ENCODE measurements at regions not wholly inside any gene's neighbourhood (a gene's known extent, or its start where the extent isn't known, plus 50 kb on each side); places are given as distances from the start of the nearest gene placed in this dataset.

DNA sequence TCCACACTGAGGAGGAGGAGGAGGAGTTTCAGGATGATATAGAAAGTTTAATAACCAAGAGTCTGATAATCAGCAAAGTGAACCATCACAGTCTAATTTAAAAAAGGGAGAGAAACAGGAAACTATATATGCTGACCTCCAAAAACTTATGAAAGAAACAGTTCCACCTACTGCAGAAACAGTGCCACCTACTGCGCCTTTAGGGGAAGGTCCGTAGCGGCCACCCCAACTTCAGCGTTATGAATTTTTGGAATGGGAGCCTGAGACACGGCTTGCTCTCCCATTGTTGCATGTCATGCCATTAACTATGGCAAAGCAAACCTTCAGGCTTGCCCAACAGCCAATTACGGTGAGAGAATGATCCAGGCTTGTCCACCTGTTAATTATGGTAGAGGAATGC is 1719.2 kb upstream of the LRRTM1 start:
- ATAC-seq (peak; percentile 66), FAIRE-seq (no peak), DNase-seq (ENCODE audit: low read depth, low spot score) (no peak)
- Histone ChIP-seq H2AFZ (ENCODE audit: control insufficient read depth, low read depth, low read length) (no peak overlapping the region), H3K4me3 (no peak overlapping the region), H3K27me3 (replicated peaks in 1 of 2; ENCODE audit: control insufficient read depth in 2 of 2, insufficient read depth in 2 of 2, low read length in 1 of 2) (no peaks in the 10 kb centered on the region), H3K9ac (ENCODE audit: control insufficient read depth, insufficient read depth, low read length) (no peak overlapping the region), H3K36me3 (ENCODE audit: control insufficient read depth in 2 of 2, insufficient read depth in 2 of 2, low read length in 1 of 2) (no peaks in the 10 kb centered on the region), H3K9me3 (replicated peaks; ENCODE audit: control insufficient read depth, insufficient read depth, low read length) (no peaks in the 10 kb centered on the region), H3K27ac (ENCODE audit: control insufficient read depth, insufficient read depth) (no peak overlapping the region), H4K20me1 (ENCODE audit: control insufficient read depth, insufficient read depth) (no peaks in the 10 kb centered on the region), H3K79me2 (ENCODE audit: control insufficient read depth, insufficient read depth, low read length) (no peaks in the 10 kb centered on the region), H3K4me2 (ENCODE audit: control insufficient read depth, insufficient read depth) (no peak overlapping the region), H3K4me1 (ENCODE audit: control insufficient read depth, insufficient read depth, low read length) (no peaks in the 10 kb centered on the region)
- TF ChIP-seq, protein P1, sequence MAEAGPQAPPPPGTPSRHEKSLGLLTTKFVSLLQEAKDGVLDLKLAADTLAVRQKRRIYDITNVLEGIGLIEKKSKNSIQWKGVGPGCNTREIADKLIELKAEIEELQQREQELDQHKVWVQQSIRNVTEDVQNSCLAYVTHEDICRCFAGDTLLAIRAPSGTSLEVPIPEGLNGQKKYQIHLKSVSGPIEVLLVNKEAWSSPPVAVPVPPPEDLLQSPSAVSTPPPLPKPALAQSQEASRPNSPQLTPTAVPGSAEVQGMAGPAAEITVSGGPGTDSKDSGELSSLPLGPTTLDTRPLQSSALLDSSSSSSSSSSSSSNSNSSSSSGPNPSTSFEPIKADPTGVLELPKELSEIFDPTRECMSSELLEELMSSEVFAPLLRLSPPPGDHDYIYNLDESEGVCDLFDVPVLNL (IDR thresholded peaks at IDR 0.05; ENCODE audit: low read depth, low read length) = no peak
- TF ChIP-seq, protein P2, sequence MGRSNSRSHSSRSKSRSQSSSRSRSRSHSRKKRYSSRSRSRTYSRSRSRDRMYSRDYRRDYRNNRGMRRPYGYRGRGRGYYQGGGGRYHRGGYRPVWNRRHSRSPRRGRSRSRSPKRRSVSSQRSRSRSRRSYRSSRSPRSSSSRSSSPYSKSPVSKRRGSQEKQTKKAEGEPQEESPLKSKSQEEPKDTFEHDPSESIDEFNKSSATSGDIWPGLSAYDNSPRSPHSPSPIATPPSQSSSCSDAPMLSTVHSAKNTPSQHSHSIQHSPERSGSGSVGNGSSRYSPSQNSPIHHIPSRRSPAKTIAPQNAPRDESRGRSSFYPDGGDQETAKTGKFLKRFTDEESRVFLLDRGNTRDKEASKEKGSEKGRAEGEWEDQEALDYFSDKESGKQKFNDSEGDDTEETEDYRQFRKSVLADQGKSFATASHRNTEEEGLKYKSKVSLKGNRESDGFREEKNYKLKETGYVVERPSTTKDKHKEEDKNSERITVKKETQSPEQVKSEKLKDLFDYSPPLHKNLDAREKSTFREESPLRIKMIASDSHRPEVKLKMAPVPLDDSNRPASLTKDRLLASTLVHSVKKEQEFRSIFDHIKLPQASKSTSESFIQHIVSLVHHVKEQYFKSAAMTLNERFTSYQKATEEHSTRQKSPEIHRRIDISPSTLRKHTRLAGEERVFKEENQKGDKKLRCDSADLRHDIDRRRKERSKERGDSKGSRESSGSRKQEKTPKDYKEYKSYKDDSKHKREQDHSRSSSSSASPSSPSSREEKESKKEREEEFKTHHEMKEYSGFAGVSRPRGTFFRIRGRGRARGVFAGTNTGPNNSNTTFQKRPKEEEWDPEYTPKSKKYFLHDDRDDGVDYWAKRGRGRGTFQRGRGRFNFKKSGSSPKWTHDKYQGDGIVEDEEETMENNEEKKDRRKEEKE (IDR thresholded peaks at IDR 0.05) = no peak
- TF ChIP-seq SMC3 (IDR thresholded peaks at IDR 0.05; ENCODE audit: borderline replicate concordance, low read length) (peak; percentile 19; the same call in 1 of the 2 replicates), EGR1 (IDR thresholded peaks at IDR 0.05; ENCODE audit: borderline replicate concordance in 1 of 2, low read depth in 2 of 2, low read length in 2 of 2) (no peak), CBX3 (IDR thresholded peaks at IDR 0.05; ENCODE audit: borderline replicate concordance, low read depth) (no peak), TCF12 (IDR thresholded peaks at IDR 0.05; ENCODE audit: low read depth, low read length) (no peak), CREM (IDR thresholded peaks at IDR 0.05; ENCODE audit: low read depth) (no peak), HDGF (IDR thresholded peaks at IDR 0.05) (no peak)
- TF ChIP-seq, protein P3, sequence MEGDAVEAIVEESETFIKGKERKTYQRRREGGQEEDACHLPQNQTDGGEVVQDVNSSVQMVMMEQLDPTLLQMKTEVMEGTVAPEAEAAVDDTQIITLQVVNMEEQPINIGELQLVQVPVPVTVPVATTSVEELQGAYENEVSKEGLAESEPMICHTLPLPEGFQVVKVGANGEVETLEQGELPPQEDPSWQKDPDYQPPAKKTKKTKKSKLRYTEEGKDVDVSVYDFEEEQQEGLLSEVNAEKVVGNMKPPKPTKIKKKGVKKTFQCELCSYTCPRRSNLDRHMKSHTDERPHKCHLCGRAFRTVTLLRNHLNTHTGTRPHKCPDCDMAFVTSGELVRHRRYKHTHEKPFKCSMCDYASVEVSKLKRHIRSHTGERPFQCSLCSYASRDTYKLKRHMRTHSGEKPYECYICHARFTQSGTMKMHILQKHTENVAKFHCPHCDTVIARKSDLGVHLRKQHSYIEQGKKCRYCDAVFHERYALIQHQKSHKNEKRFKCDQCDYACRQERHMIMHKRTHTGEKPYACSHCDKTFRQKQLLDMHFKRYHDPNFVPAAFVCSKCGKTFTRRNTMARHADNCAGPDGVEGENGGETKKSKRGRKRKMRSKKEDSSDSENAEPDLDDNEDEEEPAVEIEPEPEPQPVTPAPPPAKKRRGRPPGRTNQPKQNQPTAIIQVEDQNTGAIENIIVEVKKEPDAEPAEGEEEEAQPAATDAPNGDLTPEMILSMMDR (IDR thresholded peaks at IDR 0.05 in 2 of 3, conservative IDR thresholded peaks at IDR 0.05 in 1 of 3; ENCODE audit: control insufficient read depth in 2 of 3, extremely low read depth in 1 of 3, insufficient read depth in 1 of 3, low read depth in 3 of 3, low read length in 3 of 3) = peak in 1 of 3 experiments; percentile 35; a peak in 2 of 6 replicates
- TF ChIP-seq, protein P4, sequence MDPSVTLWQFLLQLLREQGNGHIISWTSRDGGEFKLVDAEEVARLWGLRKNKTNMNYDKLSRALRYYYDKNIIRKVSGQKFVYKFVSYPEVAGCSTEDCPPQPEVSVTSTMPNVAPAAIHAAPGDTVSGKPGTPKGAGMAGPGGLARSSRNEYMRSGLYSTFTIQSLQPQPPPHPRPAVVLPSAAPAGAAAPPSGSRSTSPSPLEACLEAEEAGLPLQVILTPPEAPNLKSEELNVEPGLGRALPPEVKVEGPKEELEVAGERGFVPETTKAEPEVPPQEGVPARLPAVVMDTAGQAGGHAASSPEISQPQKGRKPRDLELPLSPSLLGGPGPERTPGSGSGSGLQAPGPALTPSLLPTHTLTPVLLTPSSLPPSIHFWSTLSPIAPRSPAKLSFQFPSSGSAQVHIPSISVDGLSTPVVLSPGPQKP (IDR thresholded peaks at IDR 0.05; ENCODE audit: low read depth, low read length) = no peak
- TF ChIP-seq, protein P5, sequence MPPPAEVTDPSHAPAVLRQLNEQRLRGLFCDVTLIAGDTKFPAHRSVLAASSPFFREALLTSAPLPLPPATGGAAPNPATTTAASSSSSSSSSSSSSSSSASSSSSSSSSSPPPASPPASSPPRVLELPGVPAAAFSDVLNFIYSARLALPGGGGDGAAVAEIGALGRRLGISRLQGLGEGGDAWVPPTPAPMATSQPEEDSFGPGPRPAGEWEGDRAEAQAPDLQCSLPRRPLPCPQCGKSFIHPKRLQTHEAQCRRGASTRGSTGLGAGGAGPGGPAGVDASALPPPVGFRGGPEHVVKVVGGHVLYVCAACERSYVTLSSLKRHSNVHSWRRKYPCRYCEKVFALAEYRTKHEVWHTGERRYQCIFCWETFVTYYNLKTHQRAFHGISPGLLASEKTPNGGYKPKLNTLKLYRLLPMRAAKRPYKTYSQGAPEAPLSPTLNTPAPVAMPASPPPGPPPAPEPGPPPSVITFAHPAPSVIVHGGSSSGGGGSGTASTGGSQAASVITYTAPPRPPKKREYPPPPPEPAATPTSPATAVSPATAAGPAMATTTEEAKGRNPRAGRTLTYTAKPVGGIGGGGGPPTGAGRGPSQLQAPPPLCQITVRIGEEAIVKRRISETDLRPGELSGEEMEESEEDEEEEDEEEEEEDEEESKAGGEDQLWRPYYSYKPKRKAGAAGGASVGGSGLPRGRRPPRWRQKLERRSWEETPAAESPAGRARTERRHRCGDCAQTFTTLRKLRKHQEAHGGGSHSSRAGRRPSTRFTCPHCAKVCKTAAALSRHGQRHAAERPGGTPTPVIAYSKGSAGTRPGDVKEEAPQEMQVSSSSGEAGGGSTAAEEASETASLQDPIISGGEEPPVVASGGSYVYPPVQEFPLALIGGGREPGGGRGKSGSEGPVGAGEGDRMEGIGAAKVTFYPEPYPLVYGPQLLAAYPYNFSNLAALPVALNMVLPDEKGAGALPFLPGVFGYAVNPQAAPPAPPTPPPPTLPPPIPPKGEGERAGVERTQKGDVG (CRISPR knock-in tag; IDR thresholded peaks at IDR 0.05) = no peak
- ChIA-PET POLR2A (no interaction called here), CTCF (interaction anchor here (0.6 to 1.1 kb wide), 2 partner anchors 18 to 511 kb away, joined by 3 read pairs; no protein-coding TSS in a partner anchor), RAD21 (ENCODE audit: unreplicated experiment) (no interaction called here), SMC1A (ENCODE audit: uncharacterized antibody, unreplicated experiment) (no interaction called here)
- intact Hi-C loops (cut with micrococcal nuclease; ENCODE audit: unreplicated experiment) (loop anchor here (2.0 kb wide), 1 partner anchor 699 kb away; no protein-coding TSS in a partner anchor), in situ Hi-C loops (cut with MboI) (no loop called here)
- BruUV-seq (replicated peaks) = no TSS peak
- WGBS (ENCODE audit: insufficient coverage, insufficient replicate concordance, low lambda C conversion rate, missing lambda C conversion rate) = 30% methylated on average over 6 of the region's 6 CpGs
